ENCODE measurements at regions not wholly inside any gene's neighbourhood (a gene's known extent, or its start where the extent isn't known, plus 50 kb on each side); places are given as distances from the start of the nearest gene placed in this dataset.

DNA sequence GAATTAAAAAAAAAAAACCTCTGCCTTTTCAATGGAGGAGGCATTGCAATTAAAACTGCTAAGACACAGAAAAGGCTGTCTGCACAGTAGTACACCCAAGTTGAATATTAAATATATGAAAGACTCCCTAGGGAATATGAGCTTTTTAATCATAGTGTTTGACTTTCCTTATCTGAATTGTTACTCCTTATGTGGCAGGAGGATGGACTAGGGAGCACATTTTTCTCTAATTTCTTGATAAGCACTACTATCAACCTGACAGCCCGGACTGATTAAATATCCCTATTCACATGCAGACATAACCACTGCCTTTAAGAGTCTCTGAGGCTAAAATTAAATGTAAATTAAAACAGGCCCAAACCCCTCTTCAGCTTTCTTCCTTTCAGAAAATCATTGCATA is 428.6 kb upstream of the GJE1 start (continued):
- TF ChIP-seq RREB1 (CRISPR knock-in tag; IDR thresholded peaks at IDR 0.05) = no peak
- TF ChIP-seq KHSRP (IDR thresholded peaks at IDR 0.05) = no peak
- TF ChIP-seq, protein P1, sequence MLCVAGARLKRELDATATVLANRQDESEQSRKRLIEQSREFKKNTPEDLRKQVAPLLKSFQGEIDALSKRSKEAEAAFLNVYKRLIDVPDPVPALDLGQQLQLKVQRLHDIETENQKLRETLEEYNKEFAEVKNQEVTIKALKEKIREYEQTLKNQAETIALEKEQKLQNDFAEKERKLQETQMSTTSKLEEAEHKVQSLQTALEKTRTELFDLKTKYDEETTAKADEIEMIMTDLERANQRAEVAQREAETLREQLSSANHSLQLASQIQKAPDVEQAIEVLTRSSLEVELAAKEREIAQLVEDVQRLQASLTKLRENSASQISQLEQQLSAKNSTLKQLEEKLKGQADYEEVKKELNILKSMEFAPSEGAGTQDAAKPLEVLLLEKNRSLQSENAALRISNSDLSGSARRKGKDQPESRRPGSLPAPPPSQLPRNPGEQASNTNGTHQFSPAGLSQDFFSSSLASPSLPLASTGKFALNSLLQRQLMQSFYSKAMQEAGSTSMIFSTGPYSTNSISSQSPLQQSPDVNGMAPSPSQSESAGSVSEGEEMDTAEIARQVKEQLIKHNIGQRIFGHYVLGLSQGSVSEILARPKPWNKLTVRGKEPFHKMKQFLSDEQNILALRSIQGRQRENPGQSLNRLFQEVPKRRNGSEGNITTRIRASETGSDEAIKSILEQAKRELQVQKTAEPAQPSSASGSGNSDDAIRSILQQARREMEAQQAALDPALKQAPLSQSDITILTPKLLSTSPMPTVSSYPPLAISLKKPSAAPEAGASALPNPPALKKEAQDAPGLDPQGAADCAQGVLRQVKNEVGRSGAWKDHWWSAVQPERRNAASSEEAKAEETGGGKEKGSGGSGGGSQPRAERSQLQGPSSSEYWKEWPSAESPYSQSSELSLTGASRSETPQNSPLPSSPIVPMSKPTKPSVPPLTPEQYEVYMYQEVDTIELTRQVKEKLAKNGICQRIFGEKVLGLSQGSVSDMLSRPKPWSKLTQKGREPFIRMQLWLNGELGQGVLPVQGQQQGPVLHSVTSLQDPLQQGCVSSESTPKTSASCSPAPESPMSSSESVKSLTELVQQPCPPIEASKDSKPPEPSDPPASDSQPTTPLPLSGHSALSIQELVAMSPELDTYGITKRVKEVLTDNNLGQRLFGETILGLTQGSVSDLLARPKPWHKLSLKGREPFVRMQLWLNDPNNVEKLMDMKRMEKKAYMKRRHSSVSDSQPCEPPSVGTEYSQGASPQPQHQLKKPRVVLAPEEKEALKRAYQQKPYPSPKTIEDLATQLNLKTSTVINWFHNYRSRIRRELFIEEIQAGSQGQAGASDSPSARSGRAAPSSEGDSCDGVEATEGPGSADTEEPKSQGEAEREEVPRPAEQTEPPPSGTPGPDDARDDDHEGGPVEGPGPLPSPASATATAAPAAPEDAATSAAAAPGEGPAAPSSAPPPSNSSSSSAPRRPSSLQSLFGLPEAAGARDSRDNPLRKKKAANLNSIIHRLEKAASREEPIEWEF (CRISPR knock-in tag; IDR thresholded peaks at IDR 0.05) = no peak
- no peak for TF ChIP-seq ZSCAN32 (CRISPR knock-in tag; IDR thresholded peaks at IDR 0.05)

Data from K562 (cell line).